A549 (cell line): ENCODE measurements at regions not wholly inside any gene's neighbourhood (a gene's known extent, or its start where the extent isn't known, plus 50 kb on each side); places are given as distances from the start of the nearest gene placed in this dataset.

ENCODE experiments used
- EHF ChIP-seq: fragments of 250-450 bp; sonication (Bioruptor Pico); IDR thresholded peaks from 2 replicates; pipeline ENCODE4 v1.5.0; 2020; ENCODE audit warnings: mild to moderate bottlenecking
- HDAC2 ChIP-seq: fragments of 200-600 bp; sonication (generic); IDR thresholded peaks from 2 replicates; pipeline ENCODE4 v1.6.1; 2016
- KDM1A ChIP-seq: fragments of 200-600 bp; sonication (generic); IDR thresholded peaks from 2 replicates; pipeline ENCODE4 v1.6.1; 2016; ENCODE audit warnings: low read depth, mild to moderate bottlenecking
- MAFK ChIP-seq: fragments of 450-650 bp; IDR thresholded peaks from 2 replicates; pipeline ENCODE4 v1.6.1; 2014; ENCODE audit not compliant: partially characterized antibody
- NR3C1 ChIP-seq: fragments of >200 bp; sonication (Bioruptor Twin); formaldehyde crosslinking; IDR thresholded peaks from 3 replicates; pipeline ENCODE4 v1.6.1; 2017
- TF ChIP-seq, protein P1 (sequence below): fragments of >200 bp; sonication (Bioruptor Twin); formaldehyde crosslinking; IDR thresholded peaks from 3 replicates; pipeline ENCODE4 v1.5.1; 2016
- TF ChIP-seq, protein P2 (sequence below): IDR thresholded peaks from 2 replicates; pipeline ENCODE4 v1.6.1; 2012
- TF ChIP-seq, protein P3 (sequence below): IDR thresholded peaks from 2 replicates; pipeline ENCODE4 v1.6.1; 2012; ENCODE audit warnings: low read depth, borderline replicate concordance
- TF ChIP-seq, protein P4 (sequence below): fragments of 150-350 bp; IDR thresholded peaks from 2 replicates; pipeline ENCODE4 v1.6.1; 2014; ENCODE audit warnings: low read depth, mild to moderate bottlenecking, low read length
- TF ChIP-seq, protein P5 (sequence below): fragments of 450-650 bp; IDR thresholded peaks from 2 replicates; pipeline ENCODE4 v1.6.1; 2014; ENCODE audit warnings: antibody characterized with exemption
- TF ChIP-seq, protein P6 (sequence below): fragments of >200 bp; sonication (Bioruptor Twin); formaldehyde crosslinking; IDR thresholded peaks from 3 replicates; pipeline ENCODE4 v1.6.1; 2016

DNA sequence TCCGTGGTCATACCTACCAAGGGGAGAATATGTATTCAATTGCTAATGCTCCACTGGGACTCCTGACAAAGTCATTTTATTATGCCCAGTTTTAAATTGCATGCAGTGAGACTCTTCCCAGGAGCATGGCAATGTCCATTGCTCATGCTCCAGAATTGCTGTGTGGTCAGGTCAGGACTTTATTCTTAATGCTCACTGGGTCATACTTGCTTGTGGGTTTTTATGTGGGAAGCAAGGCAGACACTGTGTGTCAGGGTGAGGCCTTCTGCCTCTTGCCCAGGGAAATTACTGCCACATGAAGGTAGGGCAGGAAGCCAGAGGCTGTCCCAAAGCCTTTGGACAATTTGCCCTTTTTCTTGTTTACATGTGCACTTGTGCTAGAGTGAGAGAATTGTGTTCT, 164.6 kb upstream of the MEF2C start:
- TF ChIP-seq, protein P1, sequence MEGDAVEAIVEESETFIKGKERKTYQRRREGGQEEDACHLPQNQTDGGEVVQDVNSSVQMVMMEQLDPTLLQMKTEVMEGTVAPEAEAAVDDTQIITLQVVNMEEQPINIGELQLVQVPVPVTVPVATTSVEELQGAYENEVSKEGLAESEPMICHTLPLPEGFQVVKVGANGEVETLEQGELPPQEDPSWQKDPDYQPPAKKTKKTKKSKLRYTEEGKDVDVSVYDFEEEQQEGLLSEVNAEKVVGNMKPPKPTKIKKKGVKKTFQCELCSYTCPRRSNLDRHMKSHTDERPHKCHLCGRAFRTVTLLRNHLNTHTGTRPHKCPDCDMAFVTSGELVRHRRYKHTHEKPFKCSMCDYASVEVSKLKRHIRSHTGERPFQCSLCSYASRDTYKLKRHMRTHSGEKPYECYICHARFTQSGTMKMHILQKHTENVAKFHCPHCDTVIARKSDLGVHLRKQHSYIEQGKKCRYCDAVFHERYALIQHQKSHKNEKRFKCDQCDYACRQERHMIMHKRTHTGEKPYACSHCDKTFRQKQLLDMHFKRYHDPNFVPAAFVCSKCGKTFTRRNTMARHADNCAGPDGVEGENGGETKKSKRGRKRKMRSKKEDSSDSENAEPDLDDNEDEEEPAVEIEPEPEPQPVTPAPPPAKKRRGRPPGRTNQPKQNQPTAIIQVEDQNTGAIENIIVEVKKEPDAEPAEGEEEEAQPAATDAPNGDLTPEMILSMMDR = no peak
- TF ChIP-seq MAFK = no peak
- TF ChIP-seq, protein P2, sequence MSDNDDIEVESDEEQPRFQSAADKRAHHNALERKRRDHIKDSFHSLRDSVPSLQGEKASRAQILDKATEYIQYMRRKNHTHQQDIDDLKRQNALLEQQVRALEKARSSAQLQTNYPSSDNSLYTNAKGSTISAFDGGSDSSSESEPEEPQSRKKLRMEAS = no peak
- TF ChIP-seq EHF (CRISPR knock-in tag) = no peak
- TF ChIP-seq, protein P3, sequence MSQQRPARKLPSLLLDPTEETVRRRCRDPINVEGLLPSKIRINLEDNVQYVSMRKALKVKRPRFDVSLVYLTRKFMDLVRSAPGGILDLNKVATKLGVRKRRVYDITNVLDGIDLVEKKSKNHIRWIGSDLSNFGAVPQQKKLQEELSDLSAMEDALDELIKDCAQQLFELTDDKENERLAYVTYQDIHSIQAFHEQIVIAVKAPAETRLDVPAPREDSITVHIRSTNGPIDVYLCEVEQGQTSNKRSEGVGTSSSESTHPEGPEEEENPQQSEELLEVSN = no peak
- TF ChIP-seq KDM1A = no peak
- TF ChIP-seq NR3C1 = no peak
- TF ChIP-seq, protein P4, sequence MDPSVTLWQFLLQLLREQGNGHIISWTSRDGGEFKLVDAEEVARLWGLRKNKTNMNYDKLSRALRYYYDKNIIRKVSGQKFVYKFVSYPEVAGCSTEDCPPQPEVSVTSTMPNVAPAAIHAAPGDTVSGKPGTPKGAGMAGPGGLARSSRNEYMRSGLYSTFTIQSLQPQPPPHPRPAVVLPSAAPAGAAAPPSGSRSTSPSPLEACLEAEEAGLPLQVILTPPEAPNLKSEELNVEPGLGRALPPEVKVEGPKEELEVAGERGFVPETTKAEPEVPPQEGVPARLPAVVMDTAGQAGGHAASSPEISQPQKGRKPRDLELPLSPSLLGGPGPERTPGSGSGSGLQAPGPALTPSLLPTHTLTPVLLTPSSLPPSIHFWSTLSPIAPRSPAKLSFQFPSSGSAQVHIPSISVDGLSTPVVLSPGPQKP = no peak
- TF ChIP-seq, protein P5, sequence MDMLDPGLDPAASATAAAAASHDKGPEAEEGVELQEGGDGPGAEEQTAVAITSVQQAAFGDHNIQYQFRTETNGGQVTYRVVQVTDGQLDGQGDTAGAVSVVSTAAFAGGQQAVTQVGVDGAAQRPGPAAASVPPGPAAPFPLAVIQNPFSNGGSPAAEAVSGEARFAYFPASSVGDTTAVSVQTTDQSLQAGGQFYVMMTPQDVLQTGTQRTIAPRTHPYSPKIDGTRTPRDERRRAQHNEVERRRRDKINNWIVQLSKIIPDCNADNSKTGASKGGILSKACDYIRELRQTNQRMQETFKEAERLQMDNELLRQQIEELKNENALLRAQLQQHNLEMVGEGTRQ = no peak
- TF ChIP-seq, protein P6, sequence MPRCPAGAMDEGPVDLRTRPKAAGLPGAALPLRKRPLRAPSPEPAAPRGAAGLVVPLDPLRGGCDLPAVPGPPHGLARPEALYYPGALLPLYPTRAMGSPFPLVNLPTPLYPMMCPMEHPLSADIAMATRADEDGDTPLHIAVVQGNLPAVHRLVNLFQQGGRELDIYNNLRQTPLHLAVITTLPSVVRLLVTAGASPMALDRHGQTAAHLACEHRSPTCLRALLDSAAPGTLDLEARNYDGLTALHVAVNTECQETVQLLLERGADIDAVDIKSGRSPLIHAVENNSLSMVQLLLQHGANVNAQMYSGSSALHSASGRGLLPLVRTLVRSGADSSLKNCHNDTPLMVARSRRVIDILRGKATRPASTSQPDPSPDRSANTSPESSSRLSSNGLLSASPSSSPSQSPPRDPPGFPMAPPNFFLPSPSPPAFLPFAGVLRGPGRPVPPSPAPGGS = no peak
- TF ChIP-seq HDAC2 = no peak
